ENCODE measurements at regions not wholly inside any gene's neighbourhood (a gene's known extent, or its start where the extent isn't known, plus 50 kb on each side); places are given as distances from the start of the nearest gene placed in this dataset.
A peak's percentile ranks its signal among the peaks of the same experiment; 100 is the strongest.

DNA sequence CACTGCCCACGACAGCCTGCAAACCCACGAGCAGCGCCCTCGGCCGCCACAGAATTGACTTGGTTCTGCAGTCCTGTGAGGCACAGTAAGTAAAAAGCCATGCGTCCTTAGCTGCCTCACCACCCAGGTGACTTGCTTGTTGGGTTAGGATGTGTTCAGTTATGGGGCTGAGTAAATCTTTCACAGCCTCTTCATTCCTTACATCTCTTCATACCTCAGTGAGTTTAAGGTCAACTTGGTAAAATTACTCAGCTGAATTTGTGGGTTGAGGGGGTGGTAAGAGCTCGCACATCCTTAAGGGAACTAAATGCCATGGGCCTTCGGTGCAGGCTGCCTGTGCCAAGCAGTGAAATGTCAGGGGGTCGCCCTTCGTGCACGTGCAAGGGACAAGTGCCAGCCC is 165.2 kb upstream of the ALKAL2 start:
- H3K4me3 ChIP-seq (ENCODE audit: low read depth, low read length) = no peak overlapping the region
- H3K36me3 ChIP-seq (ENCODE audit: control insufficient read depth, insufficient read depth, low read length) = no peaks in the 10 kb centered on the region
- H3K27me3 ChIP-seq (ENCODE audit: control insufficient read depth, insufficient read depth, low read length) = no peaks in the 10 kb centered on the region
- DNase-seq (ENCODE audit: low read depth) = peak; percentile 86
- TF ChIP-seq, protein P1, sequence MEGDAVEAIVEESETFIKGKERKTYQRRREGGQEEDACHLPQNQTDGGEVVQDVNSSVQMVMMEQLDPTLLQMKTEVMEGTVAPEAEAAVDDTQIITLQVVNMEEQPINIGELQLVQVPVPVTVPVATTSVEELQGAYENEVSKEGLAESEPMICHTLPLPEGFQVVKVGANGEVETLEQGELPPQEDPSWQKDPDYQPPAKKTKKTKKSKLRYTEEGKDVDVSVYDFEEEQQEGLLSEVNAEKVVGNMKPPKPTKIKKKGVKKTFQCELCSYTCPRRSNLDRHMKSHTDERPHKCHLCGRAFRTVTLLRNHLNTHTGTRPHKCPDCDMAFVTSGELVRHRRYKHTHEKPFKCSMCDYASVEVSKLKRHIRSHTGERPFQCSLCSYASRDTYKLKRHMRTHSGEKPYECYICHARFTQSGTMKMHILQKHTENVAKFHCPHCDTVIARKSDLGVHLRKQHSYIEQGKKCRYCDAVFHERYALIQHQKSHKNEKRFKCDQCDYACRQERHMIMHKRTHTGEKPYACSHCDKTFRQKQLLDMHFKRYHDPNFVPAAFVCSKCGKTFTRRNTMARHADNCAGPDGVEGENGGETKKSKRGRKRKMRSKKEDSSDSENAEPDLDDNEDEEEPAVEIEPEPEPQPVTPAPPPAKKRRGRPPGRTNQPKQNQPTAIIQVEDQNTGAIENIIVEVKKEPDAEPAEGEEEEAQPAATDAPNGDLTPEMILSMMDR (IDR thresholded peaks at IDR 0.05; ENCODE audit: insufficient read depth, low read length, poor library complexity, severe bottlenecking) = no peak

GRCh38 chr2:451495-451894 is 163.6 kb upstream of the ALKAL2 start:
- H3K4me3 ChIP-seq (ENCODE audit: low read depth, low read length) = no peak overlapping the region
- no peak for DNase-seq (ENCODE audit: low read depth)
- H3K36me3 ChIP-seq (ENCODE audit: control insufficient read depth, insufficient read depth, low read length) = no peaks in the 10 kb centered on the region
- TF ChIP-seq, protein P1 (IDR thresholded peaks at IDR 0.05; ENCODE audit: insufficient read depth, low read length, poor library complexity, severe bottlenecking) = no peak
- H3K27me3 ChIP-seq (ENCODE audit: control insufficient read depth, insufficient read depth, low read length) = no peaks in the 10 kb centered on the region

DNA sequence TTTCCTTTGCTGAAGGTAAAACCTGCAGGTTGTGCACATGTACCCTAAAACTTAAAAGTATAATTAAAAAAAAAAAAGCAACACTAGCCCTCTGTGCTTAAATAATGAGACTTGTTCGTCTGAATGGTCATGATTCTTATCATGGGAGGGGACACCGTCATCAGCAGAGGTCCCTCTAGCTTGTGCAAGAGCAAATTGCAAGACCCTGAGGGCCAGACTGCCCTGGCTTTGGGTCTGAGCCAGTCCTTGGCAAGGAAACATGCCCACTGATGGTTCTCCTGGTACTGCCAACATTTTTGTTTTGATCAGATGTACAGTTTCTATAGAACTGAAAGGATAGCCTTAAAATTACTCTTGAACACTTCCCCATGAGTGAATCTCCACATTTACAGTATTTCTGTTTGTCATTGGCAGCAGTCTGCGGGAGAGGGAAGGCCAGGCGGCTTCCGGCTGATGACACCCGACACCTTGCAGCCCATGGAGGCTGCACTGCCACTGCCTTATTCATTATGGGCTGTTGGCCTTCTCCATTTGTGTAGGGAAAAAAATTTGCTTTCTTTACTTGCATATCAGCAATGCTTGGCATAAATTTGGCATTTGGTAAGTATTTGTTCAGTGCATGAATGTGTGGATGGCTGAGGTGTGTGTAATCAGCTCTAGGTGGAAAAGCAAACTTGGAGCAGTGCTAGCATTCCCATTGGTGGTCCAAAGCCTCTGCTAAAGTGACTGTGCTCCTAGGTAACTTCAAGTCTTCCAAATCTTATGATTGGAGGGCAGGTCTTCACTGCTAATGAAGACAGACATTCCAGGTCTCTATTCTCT is 161.6 kb upstream of the ALKAL2 start:
- TF ChIP-seq, protein P1 (IDR thresholded peaks at IDR 0.05; ENCODE audit: insufficient read depth, low read length, poor library complexity, severe bottlenecking) = no peak

DNA sequence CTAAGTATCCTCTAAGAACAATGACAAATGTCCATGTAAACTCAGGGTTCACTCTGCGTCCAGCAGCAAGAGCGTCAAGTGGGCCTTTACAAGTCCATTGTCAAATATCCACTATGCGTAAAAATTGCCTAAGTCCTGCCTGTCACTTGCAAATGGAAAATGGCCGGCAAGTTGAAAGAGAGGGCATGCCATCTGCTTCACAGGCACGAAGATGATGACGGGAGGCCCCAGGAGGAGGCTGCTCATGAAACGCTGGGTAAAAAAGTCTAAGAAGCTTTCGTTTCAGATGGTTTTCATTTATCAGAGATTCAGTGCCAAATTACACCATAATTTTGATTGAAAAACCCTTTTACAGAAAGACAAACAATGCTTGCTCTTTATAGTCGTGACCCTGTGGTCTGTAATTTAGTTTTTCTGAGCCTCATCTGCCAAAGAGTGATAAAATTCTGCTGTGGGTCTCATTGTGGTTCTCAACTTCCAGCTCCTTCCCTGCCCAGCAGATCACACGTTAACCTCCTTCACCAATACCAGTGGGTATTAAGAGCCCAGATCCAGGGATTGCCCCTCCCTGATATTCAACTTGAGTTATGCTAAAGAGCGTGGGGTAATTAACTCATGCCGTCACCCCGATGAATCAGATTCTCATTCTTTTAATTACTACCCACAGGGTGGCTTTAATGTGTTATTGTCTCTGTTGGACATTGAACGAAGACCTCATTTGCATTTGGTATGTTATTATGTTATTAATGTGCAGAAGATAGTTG is 160.2 kb upstream of the ALKAL2 start:
- DNase-seq (ENCODE audit: low read depth) = no peak
- Histone ChIP-seq H3K4me3 (ENCODE audit: low read depth, low read length) (no peak overlapping the region), H3K27me3 (ENCODE audit: control insufficient read depth, insufficient read depth, low read length) (no peaks in the 10 kb centered on the region), H3K36me3 (ENCODE audit: control insufficient read depth, insufficient read depth, low read length) (no peaks in the 10 kb centered on the region)
- TF ChIP-seq, protein P1 (IDR thresholded peaks at IDR 0.05; ENCODE audit: insufficient read depth, low read length, poor library complexity, severe bottlenecking) = no peak

More for the DNA sequence above, 161.6 kb upstream of the ALKAL2 start:
- Histone ChIP-seq H3K27me3 (ENCODE audit: control insufficient read depth, insufficient read depth, low read length) (no peaks in the 10 kb centered on the region), H3K4me3 (ENCODE audit: low read depth, low read length) (no peak overlapping the region), H3K36me3 (ENCODE audit: control insufficient read depth, insufficient read depth, low read length) (no peaks in the 10 kb centered on the region)
- DNase-seq (ENCODE audit: low read depth) = no peak

DNA sequence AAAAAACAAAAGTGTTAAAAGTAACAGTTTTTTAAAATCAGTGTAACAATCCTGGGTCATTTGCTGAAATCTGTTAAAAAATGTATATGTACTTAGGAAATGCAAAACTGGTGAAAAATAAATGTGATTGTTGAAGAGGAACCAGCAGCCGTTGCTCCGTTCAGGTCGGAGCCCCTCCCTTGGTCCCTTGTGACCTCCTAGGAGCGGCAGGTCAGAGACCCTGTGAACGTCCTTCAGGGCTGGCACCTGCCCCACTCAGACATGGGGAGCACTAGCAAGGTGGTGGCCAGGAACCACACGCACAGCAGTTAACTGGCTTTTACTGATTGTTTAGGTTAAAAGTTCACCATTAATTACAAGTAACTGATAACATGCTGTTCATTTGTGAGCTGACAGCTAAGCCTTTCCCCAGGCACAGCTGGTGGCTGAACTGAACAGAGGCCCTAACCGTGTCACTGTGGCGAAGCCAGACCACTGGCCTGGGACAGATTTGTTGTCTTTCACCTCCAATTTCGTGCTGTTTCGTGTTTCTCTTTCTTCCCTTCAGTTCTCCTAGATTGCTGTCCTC is 159.2 kb upstream of the ALKAL2 start:
- Histone ChIP-seq H3K4me3 (ENCODE audit: low read depth, low read length) (no peak overlapping the region), H3K27me3 (ENCODE audit: control insufficient read depth, insufficient read depth, low read length) (no peaks in the 10 kb centered on the region), H3K36me3 (ENCODE audit: control insufficient read depth, insufficient read depth, low read length) (no peaks in the 10 kb centered on the region)
- DNase-seq (ENCODE audit: low read depth) = no peak
- TF ChIP-seq, protein P1 (IDR thresholded peaks at IDR 0.05; ENCODE audit: insufficient read depth, low read length, poor library complexity, severe bottlenecking) = no peak
